Fibroblast of lung (primary cell): ENCODE measurements at regions not wholly inside any gene's neighbourhood (a gene's known extent, or its start where the extent isn't known, plus 50 kb on each side); places are given as distances from the start of the nearest gene placed in this dataset.

Source experiments
- DNase-seq, 2 donors: peaks; one replicate each; pipeline versions ENCODE4 v3.0.0 to v3.0.0-alpha.2; 2010; ENCODE audit warnings: low read depth in 2 of 2
- H2AFZ ChIP-seq: 2 replicates; pipeline ENCODE4 v1.5.1; 2012; ENCODE audit warnings: low read length, control low read depth, inconsistent platforms
- H3K27ac ChIP-seq: 2 replicates; pipeline ENCODE4 v1.5.1; 2011; ENCODE audit warnings: low read length, control low read depth; ENCODE audit not compliant: insufficient read depth
- H3K27me3 ChIP-seq: 2 replicates; pipeline ENCODE4 v1.5.1; 2011; ENCODE audit warnings: mild to moderate bottlenecking, low read length; ENCODE audit not compliant: control insufficient read depth, insufficient read depth
- H3K36me3 ChIP-seq: 2 replicates; pipeline ENCODE4 v1.5.1; 2011; ENCODE audit warnings: low read length; ENCODE audit not compliant: control insufficient read depth, insufficient read depth
- H3K4me1 ChIP-seq: 2 replicates; pipeline ENCODE4 v1.5.1; 2011; ENCODE audit warnings: low read length; ENCODE audit not compliant: control insufficient read depth, insufficient read depth; ENCODE audit errors: extremely low read depth
- H3K4me2 ChIP-seq: 2 replicates; pipeline ENCODE4 v1.5.1; 2011; ENCODE audit warnings: low read length, control low read depth; ENCODE audit not compliant: insufficient read depth; ENCODE audit errors: extremely low read depth
- H3K4me3 ChIP-seq, 4 experiments: fragments of 200-600 bp in 1 of 4; sonication (generic) in 1 of 4; replicated peaks in 1 of 4; 2 replicates each; pipeline ENCODE4 v1.5.1; 2011 to 2016; ENCODE audit warnings: low read length in 4 of 4, low read depth in 3 of 4, mild to moderate bottlenecking in 3 of 4, control low read depth in 2 of 4, inconsistent platforms in 1 of 4, mixed read lengths in 1 of 4; ENCODE audit not compliant: insufficient read depth in 1 of 4; ENCODE audit errors: control extremely low read depth in 1 of 4
- H3K79me2 ChIP-seq: 2 replicates; pipeline ENCODE4 v1.5.1; 2012; ENCODE audit warnings: mild to moderate bottlenecking, low read length, inconsistent platforms; ENCODE audit not compliant: control insufficient read depth, insufficient read depth
- H3K9ac ChIP-seq: 2 replicates; pipeline ENCODE4 v1.5.1; 2011; ENCODE audit warnings: mild to moderate bottlenecking, low read length, control low read depth; ENCODE audit not compliant: insufficient read depth
- H3K9me3 ChIP-seq: 2 replicates; pipeline ENCODE4 v1.5.1; 2012; ENCODE audit warnings: low read depth, low read length; ENCODE audit not compliant: control insufficient read depth, insufficient read depth
- H4K20me1 ChIP-seq: 2 replicates; pipeline ENCODE4 v1.5.1; 2011; ENCODE audit warnings: low read length; ENCODE audit not compliant: control insufficient read depth, insufficient read depth; ENCODE audit errors: extremely low read depth
- CTCF ChIP-seq, 2 donors: IDR thresholded peaks in 1 of 2; conservative IDR thresholded peaks in 1 of 2; 1 replicate in 1 of 2; 2 replicates in 1 of 2; pipeline ENCODE4 v1.5.1; 2011 to 2012; ENCODE audit warnings: low read length in 2 of 2, control low read depth in 1 of 2, inconsistent platforms in 1 of 2, low read depth in 1 of 2, mild to moderate bottlenecking in 1 of 2
- EZH2 ChIP-seq: IDR thresholded peaks from 2 replicates; pipeline ENCODE4 v1.5.1; 2012; ENCODE audit warnings: low read length, control low read depth, mild to moderate bottlenecking; ENCODE audit errors: missing control alignments

GRCh38 chr18:40063488-40063887 is 1891.5 kb upstream of the PIK3C3 start:
- H2AFZ ChIP-seq: no peak overlapping the region
- TF ChIP-seq CTCF (conservative IDR thresholded peaks at IDR 0.05 in 1 of 2, IDR thresholded peaks at IDR 0.05 in 1 of 2; ENCODE audit: low read depth in 1 of 2, low read length in 2 of 2) (no peak), EZH2 (no peak)
- H3K27me3 ChIP-seq: no peaks in the 10 kb centered on the region
- no peaks in the 10 kb centered on the region for H3K4me1 ChIP-seq
- no peaks in the 10 kb centered on the region for H4K20me1 ChIP-seq
- no peak overlapping the region for H3K4me3 ChIP-seq
- H3K27ac ChIP-seq: no peak overlapping the region
- no peaks in the 10 kb centered on the region for H3K9me3 ChIP-seq
- no peak for DNase-seq
- no peaks in the 10 kb centered on the region for H3K79me2 ChIP-seq
- H3K4me2 ChIP-seq: no peak overlapping the region
- no peak overlapping the region for H3K9ac ChIP-seq
- H3K36me3 ChIP-seq: no peaks in the 10 kb centered on the region

- no peaks in the 10 kb centered on the region for H3K79me2 ChIP-seq
- no peak for TF ChIP-seq CTCF (conservative IDR thresholded peaks at IDR 0.05 in 1 of 2, IDR thresholded peaks at IDR 0.05 in 1 of 2; ENCODE audit: low read depth in 1 of 2, low read length in 2 of 2)
- TF ChIP-seq EZH2: no peak
Observed at GRCh38 chr18:40061086-40061485, 1893.9 kb upstream of the PIK3C3 start.

GRCh38 chr18:40060562-40060961 is 1894.5 kb upstream of the PIK3C3 start:
- Histone ChIP-seq H3K4me3 (no peak overlapping the region), H3K9me3 (no peaks in the 10 kb centered on the region), H2AFZ (no peak overlapping the region), H3K27ac (no peak overlapping the region), H3K4me2 (no peak overlapping the region), H4K20me1 (no peaks in the 10 kb centered on the region), H3K4me1 (no peaks in the 10 kb centered on the region), H3K36me3 (no peaks in the 10 kb centered on the region), H3K27me3 (no peaks in the 10 kb centered on the region), H3K79me2 (no peaks in the 10 kb centered on the region), H3K9ac (no peak overlapping the region)
- TF ChIP-seq EZH2 (no peak), CTCF (conservative IDR thresholded peaks at IDR 0.05 in 1 of 2, IDR thresholded peaks at IDR 0.05 in 1 of 2; ENCODE audit: low read depth in 1 of 2, low read length in 2 of 2) (no peak)
- DNase-seq: no peak

More at GRCh38 chr18:40061086-40061485, 1893.9 kb upstream of the PIK3C3 start:
- Histone ChIP-seq H3K9me3 (no peaks in the 10 kb centered on the region), H3K36me3 (no peaks in the 10 kb centered on the region), H3K27me3 (no peaks in the 10 kb centered on the region), H2AFZ (no peak overlapping the region), H3K9ac (no peak overlapping the region), H3K4me1 (no peaks in the 10 kb centered on the region), H3K4me2 (no peak overlapping the region), H3K4me3 (no peak overlapping the region), H4K20me1 (no peaks in the 10 kb centered on the region), H3K27ac (no peak overlapping the region)
- no peak for DNase-seq
